ENCODE measurements at regions not wholly inside any gene's neighbourhood (a gene's known extent, or its start where the extent isn't known, plus 50 kb on each side); places are given as distances from the start of the nearest gene placed in this dataset.

DNA sequence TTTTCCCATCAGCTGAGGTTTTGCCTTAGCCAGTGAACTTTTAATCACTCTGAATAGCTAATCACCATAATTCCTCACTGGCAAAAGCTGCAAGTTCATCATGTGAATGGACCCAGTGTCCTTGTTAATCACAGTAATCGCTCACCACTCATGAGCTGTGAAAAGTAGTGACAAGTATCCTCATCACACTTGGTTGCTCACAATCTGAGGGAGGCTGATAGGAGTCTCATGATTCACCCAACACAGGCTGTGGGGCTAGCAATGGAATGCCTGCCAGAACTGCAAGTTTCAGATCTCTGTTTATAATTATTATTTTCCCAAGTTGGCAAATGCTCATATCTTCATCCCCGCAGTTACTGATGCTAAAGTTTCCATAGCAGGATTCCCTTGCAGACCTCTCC, 467.2 kb downstream of the KIF4B start:
- TF ChIP-seq CTCF (IDR thresholded peaks at IDR 0.05), result no peak
- TF ChIP-seq POLR2A (IDR thresholded peaks at IDR 0.05), result no peak
